Loucy (cell line): ENCODE measurements at regions not wholly inside any gene's neighbourhood (a gene's known extent, or its start where the extent isn't known, plus 50 kb on each side); places are given as distances from the start of the nearest gene placed in this dataset.

ENCODE experiments used
- H2AFZ ChIP-seq: fragments of 200-600 bp; sonication (generic); 2 replicates; pipeline ENCODE4 v1.6.0; 2016; ENCODE audit warnings: antibody characterized with exemption, mild to moderate bottlenecking, low read length, moderate library complexity
- H3F3A ChIP-seq: fragments of 200-600 bp; 2 replicates; pipeline ENCODE4 v1.6.0; 2016; ENCODE audit warnings: antibody characterized with exemption, low read depth, mild to moderate bottlenecking
- H3K27me3 ChIP-seq: fragments of 200-600 bp; sonication (generic); 2 replicates; pipeline ENCODE4 v1.6.1; 2014; ENCODE audit warnings: low read length, mild to moderate bottlenecking; ENCODE audit not compliant: insufficient read depth, poor library complexity, severe bottlenecking
- H3K36me3 ChIP-seq: fragments of 200-600 bp; sonication (generic); 2 replicates; pipeline ENCODE4 v1.6.1; 2016; ENCODE audit warnings: low read length; ENCODE audit not compliant: insufficient read depth
- H3K4me1 ChIP-seq: fragments of 200-600 bp; sonication (generic); 2 replicates; pipeline ENCODE4 v1.5.1; 2014; ENCODE audit warnings: low read length, mild to moderate bottlenecking; ENCODE audit not compliant: insufficient read depth, poor library complexity, severe bottlenecking
- H3K4me2 ChIP-seq: fragments of 200-600 bp; sonication (generic); 2 replicates; pipeline ENCODE4 v1.6.0; 2014; ENCODE audit warnings: antibody characterized with exemption, low read length, low read depth, mild to moderate bottlenecking; ENCODE audit not compliant: poor library complexity, severe bottlenecking
- H3K4me3 ChIP-seq: fragments of 200-600 bp; sonication (generic); 2 replicates; pipeline ENCODE4 v1.5.1; 2014; ENCODE audit warnings: low read length, mild to moderate bottlenecking, mixed read lengths; ENCODE audit not compliant: poor library complexity, severe bottlenecking
- H3K79me2 ChIP-seq: fragments of 200-600 bp; sonication (generic); 2 replicates; pipeline ENCODE4 v1.6.1; 2014; ENCODE audit warnings: low read length; ENCODE audit not compliant: insufficient read depth
- H3K9ac ChIP-seq: fragments of 200-600 bp; sonication (generic); 2 replicates; pipeline ENCODE4 v1.6.0; 2014; ENCODE audit warnings: mild to moderate bottlenecking, low read depth, low read length, moderate library complexity; ENCODE audit not compliant: poor library complexity, severe bottlenecking
- H3K9me2 ChIP-seq: fragments of 200-600 bp; sonication (generic); replicated peaks from 2 replicates; pipeline ENCODE4 v1.6.1; 2016; ENCODE audit warnings: low read depth, low read length, mixed read lengths
- H3K9me3 ChIP-seq: fragments of 200-600 bp; sonication (generic); 2 replicates; pipeline ENCODE4 v1.6.1; 2014; ENCODE audit warnings: mild to moderate bottlenecking, antibody characterized with exemption, low read length, low read depth; ENCODE audit not compliant: insufficient read depth
- H4K20me1 ChIP-seq: fragments of 200-600 bp; sonication (generic); 2 replicates; pipeline ENCODE4 v1.6.0; 2014; ENCODE audit warnings: antibody characterized with exemption, low read length, mild to moderate bottlenecking; ENCODE audit not compliant: insufficient read depth, poor library complexity, severe bottlenecking
- EZH2phosphoT487 ChIP-seq: fragments of 200-600 bp; IDR thresholded peaks from 2 replicates; pipeline ENCODE4 v1.6.1; 2018; ENCODE audit warnings: antibody characterized with exemption, mild to moderate bottlenecking, moderate library complexity, borderline replicate concordance
- TF ChIP-seq, protein P1 (sequence below): fragments of 200-600 bp; sonication (generic); conservative IDR thresholded peaks from 2 replicates; pipeline ENCODE4 v1.5.1; 2014; ENCODE audit warnings: mild to moderate bottlenecking, antibody characterized with exemption, low read length

DNA sequence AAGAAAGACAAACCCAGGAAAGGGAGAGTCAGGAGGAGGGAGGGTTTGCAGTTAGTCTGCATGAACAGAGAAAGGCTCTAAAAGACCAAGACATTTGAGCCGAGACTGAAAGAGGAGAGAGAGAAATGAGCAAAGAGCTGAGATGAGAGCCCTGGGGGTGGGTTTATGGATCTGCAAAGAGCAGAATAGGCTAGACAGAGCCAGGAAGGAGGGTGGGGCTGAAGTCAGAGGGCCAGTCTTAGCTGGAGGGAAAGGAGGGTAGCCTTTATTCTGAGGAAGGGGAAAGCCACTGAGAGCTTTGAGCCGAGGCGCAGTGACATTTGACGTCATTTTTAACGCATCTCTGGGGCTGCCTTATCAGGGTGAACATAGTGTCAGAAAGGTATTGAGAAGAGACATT is 85.7 kb upstream of the CDH13 start:
- H3K4me2 ChIP-seq: no peak overlapping the region
- no peaks in the 10 kb centered on the region for H3K79me2 ChIP-seq
- H3K4me1 ChIP-seq: no peaks in the 10 kb centered on the region
- H4K20me1 ChIP-seq: no peaks in the 10 kb centered on the region
- no peaks in the 10 kb centered on the region for H3K9me2 ChIP-seq
- no peak overlapping the region for H3K4me3 ChIP-seq
- no peaks in the 10 kb centered on the region for H3F3A ChIP-seq
- no peaks in the 10 kb centered on the region for H3K27me3 ChIP-seq
- no peak for TF ChIP-seq EZH2phosphoT487
- TF ChIP-seq, protein P1, sequence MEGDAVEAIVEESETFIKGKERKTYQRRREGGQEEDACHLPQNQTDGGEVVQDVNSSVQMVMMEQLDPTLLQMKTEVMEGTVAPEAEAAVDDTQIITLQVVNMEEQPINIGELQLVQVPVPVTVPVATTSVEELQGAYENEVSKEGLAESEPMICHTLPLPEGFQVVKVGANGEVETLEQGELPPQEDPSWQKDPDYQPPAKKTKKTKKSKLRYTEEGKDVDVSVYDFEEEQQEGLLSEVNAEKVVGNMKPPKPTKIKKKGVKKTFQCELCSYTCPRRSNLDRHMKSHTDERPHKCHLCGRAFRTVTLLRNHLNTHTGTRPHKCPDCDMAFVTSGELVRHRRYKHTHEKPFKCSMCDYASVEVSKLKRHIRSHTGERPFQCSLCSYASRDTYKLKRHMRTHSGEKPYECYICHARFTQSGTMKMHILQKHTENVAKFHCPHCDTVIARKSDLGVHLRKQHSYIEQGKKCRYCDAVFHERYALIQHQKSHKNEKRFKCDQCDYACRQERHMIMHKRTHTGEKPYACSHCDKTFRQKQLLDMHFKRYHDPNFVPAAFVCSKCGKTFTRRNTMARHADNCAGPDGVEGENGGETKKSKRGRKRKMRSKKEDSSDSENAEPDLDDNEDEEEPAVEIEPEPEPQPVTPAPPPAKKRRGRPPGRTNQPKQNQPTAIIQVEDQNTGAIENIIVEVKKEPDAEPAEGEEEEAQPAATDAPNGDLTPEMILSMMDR: no peak
- H3K9ac ChIP-seq: no peak overlapping the region
- no peaks in the 10 kb centered on the region for H3K9me3 ChIP-seq
- no peak overlapping the region for H2AFZ ChIP-seq
- H3K36me3 ChIP-seq: no peaks in the 10 kb centered on the region

DNA sequence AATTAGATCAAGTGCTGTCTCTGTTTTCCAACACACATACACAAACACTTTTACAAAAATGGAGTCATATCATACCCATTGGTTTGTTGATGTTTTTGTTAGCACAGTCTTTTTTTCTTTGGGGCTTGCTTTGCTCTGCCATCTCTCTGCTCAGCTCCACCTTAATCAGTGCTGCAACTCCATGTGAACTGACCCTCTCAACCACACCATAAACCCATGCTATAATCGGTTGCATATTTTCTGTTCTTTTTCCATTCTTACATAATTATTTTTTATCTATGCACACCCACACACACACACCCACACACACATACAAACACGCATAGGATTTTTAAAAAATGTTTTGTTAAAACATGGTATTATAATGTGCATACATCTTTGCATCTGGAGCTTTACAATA is 91.0 kb upstream of the CDH13 start:
- Histone ChIP-seq H3F3A (no peaks in the 10 kb centered on the region), H2AFZ (no peak overlapping the region), H3K4me3 (no peak overlapping the region), H3K9me3 (no peaks in the 10 kb centered on the region), H3K4me1 (no peaks in the 10 kb centered on the region), H3K9ac (no peak overlapping the region), H3K36me3 (no peaks in the 10 kb centered on the region), H4K20me1 (no peaks in the 10 kb centered on the region), H3K27me3 (no peaks in the 10 kb centered on the region), H3K4me2 (no peak overlapping the region), H3K9me2 (no peaks in the 10 kb centered on the region), H3K79me2 (no peaks in the 10 kb centered on the region)
- no peak for TF ChIP-seq EZH2phosphoT487
- TF ChIP-seq, protein P1: no peak

DNA sequence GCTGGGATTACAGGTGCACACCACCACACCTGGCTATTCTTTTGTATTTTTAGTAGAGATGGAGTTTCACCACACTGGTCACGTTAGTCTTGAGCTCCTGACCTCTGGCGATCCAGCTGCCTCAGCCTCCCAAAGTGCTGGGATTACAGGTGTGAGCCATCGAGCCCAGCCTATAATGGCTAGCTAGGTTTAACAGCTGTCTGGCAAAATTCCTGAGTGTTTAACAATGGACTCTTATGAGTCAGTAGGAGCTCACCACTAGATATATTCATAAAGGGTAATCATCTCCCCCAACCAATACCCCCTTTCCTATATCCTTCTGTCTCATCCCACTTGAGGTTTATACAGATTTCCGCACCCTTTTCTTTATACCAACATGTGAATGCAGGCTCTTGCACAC is 91.5 kb upstream of the CDH13 start:
- Histone ChIP-seq H3K4me1 (no peaks in the 10 kb centered on the region), H3K4me3 (no peak overlapping the region), H3F3A (no peaks in the 10 kb centered on the region), H3K36me3 (no peaks in the 10 kb centered on the region), H4K20me1 (no peaks in the 10 kb centered on the region), H3K9ac (no peak overlapping the region), H3K79me2 (no peaks in the 10 kb centered on the region), H3K27me3 (no peaks in the 10 kb centered on the region), H3K9me3 (no peaks in the 10 kb centered on the region), H2AFZ (no peak overlapping the region), H3K9me2 (no peaks in the 10 kb centered on the region), H3K4me2 (no peak overlapping the region)
- TF ChIP-seq, protein P1: no peak
- no peak for TF ChIP-seq EZH2phosphoT487
